OCI-LY7 (cell line): ENCODE measurements at regions not wholly inside any gene's neighbourhood (a gene's known extent, or its start where the extent isn't known, plus 50 kb on each side); places are given as distances from the start of the nearest gene placed in this dataset.

ENCODE experiments used
- BruUV-seq: library from RNA; stranded (reverse); fragments of 400-500 nt; replicated peaks from 2 replicates; lab custom pipeline; 2021; lab: Mats Ljungman, UMichigan
- CTCF ChIA-PET: fragments of 300-600 bp; sonication (Branson Sonifier 250); formaldehyde crosslinking; loops from one replicate; lab custom pipeline; 2022; ENCODE audit warnings: antibody characterized with exemption; ENCODE audit not compliant: unreplicated experiment; lab: Charles Lee
- POLR2A ChIA-PET: fragments of 300-600 bp; sonication (Branson Sonifier 250); formaldehyde crosslinking; loops from one replicate; lab custom pipeline; 2022; ENCODE audit warnings: antibody characterized with exemption; lab: Charles Lee
- DNase-seq: peaks from one replicate; pipeline ENCODE4 v3.0.0-alpha.2; 2015; ENCODE audit warnings: low spot score
- H2AFZ ChIP-seq: fragments of 200-600 bp; sonication (generic), shearing (Covaris generic); 2 replicates; pipeline ENCODE4 v1.6.1; 2014; ENCODE audit warnings: mild to moderate bottlenecking, antibody characterized with exemption, low read length, moderate library complexity
- H3K27ac ChIP-seq: fragments of 200-600 bp; sonication (generic); 2 replicates; pipeline ENCODE4 v1.5.1; 2014; ENCODE audit warnings: mixed run types, low read depth, mild to moderate bottlenecking, moderate library complexity, low read length, inconsistent platforms; ENCODE audit not compliant: poor library complexity, severe bottlenecking
- H3K36me3 ChIP-seq: fragments of 200-600 bp; sonication (generic); 2 replicates; pipeline ENCODE4 v1.6.1; 2014; ENCODE audit warnings: mild to moderate bottlenecking, antibody characterized with exemption, low read length, moderate library complexity, mixed read lengths; ENCODE audit not compliant: insufficient read depth
- H3K4me1 ChIP-seq: fragments of 200-600 bp; sonication (generic); 2 replicates; pipeline ENCODE4 v1.5.1; 2014; ENCODE audit warnings: mild to moderate bottlenecking, low read length; ENCODE audit not compliant: insufficient read depth, poor library complexity, severe bottlenecking
- H3K4me2 ChIP-seq: fragments of 200-600 bp; sonication (generic); 2 replicates; pipeline ENCODE4 v1.6.1; 2014; ENCODE audit warnings: mild to moderate bottlenecking, low read length
- H3K4me3 ChIP-seq: fragments of 200-600 bp; sonication (generic); 2 replicates; pipeline ENCODE4 v1.5.1; 2014; ENCODE audit warnings: mild to moderate bottlenecking, low read depth, low read length; ENCODE audit not compliant: poor library complexity, severe bottlenecking
- H3K79me2 ChIP-seq: fragments of 200-600 bp; sonication (generic); 2 replicates; pipeline ENCODE4 v1.6.1; 2016; ENCODE audit warnings: low read depth, mild to moderate bottlenecking, low read length, moderate library complexity, mixed read lengths; ENCODE audit not compliant: insufficient read depth
- H3K9me2 ChIP-seq: fragments of 200-600 bp; sonication (generic); 2 replicates; pipeline ENCODE4 v1.6.1; 2016; ENCODE audit warnings: mild to moderate bottlenecking, low read length, mixed read lengths; ENCODE audit not compliant: insufficient read depth
- H3K9me3 ChIP-seq: fragments of 200-600 bp; sonication (generic); 2 replicates; pipeline ENCODE4 v1.6.1; 2014; ENCODE audit warnings: mild to moderate bottlenecking, mixed run types, low read length, mixed read lengths
- H4K20me1 ChIP-seq: fragments of 200-600 bp; sonication (generic); 2 replicates; pipeline ENCODE4 v1.6.1; 2014; ENCODE audit warnings: mild to moderate bottlenecking, antibody characterized with exemption, low read length, moderate library complexity, mixed read lengths; ENCODE audit not compliant: insufficient read depth
- EZH2phosphoT487 ChIP-seq: fragments of 200-600 bp; sonication (generic); IDR thresholded peaks from 2 replicates; pipeline ENCODE4 v1.6.1; 2018; ENCODE audit warnings: low read depth, borderline replicate concordance, mild to moderate bottlenecking, mixed run types, antibody characterized with exemption, low read length, moderate library complexity, mixed read lengths
- intact Hi-C: fragments of 100-400 bp; cut with micrococcal nuclease; formaldehyde crosslinking; loops from one replicate; pipeline ENCODE4 v1.10.0; 2022; ENCODE audit not compliant: unreplicated experiment
- TF ChIP-seq, protein P1 (sequence below): fragments of 200-600 bp; sonication (generic); conservative IDR thresholded peaks from 2 replicates; pipeline ENCODE4 v1.5.1; 2014; ENCODE audit warnings: mild to moderate bottlenecking, antibody characterized with exemption, low read length, moderate library complexity, mixed read lengths

DNA sequence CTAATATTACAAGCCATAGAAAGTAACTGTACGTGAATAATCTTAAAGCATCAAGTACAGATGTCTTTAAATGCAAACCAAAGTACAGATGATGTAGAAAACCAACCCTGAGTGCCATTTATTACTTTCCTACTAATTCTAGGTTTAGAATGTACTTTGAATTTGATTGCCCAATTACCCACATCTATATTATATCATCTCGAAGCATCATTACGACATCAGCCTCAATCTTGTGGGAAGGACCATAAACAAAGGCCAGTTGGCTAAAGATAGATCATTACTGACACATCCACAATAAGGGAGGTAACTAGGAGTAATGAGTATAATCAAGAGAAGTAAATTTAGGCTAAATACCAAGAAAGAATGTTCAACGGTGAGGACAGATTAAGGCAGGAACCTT, 478.9 kb downstream of the BCAT1 start:
- Histone ChIP-seq H3K36me3 (no peaks in the 10 kb centered on the region), H3K27ac (no peak overlapping the region), H3K4me1 (no peaks in the 10 kb centered on the region), H3K79me2 (no peaks in the 10 kb centered on the region), H3K4me3 (no peak overlapping the region), H4K20me1 (no peaks in the 10 kb centered on the region), H2AFZ (no peak overlapping the region), H3K4me2 (no peak overlapping the region), H3K9me3 (no peaks in the 10 kb centered on the region), H3K9me2 (no peaks in the 10 kb centered on the region)
- POLR2A ChIA-PET = no interaction called here
- BruUV-seq = no TSS peak
- no peak for TF ChIP-seq EZH2phosphoT487
- TF ChIP-seq, protein P1, sequence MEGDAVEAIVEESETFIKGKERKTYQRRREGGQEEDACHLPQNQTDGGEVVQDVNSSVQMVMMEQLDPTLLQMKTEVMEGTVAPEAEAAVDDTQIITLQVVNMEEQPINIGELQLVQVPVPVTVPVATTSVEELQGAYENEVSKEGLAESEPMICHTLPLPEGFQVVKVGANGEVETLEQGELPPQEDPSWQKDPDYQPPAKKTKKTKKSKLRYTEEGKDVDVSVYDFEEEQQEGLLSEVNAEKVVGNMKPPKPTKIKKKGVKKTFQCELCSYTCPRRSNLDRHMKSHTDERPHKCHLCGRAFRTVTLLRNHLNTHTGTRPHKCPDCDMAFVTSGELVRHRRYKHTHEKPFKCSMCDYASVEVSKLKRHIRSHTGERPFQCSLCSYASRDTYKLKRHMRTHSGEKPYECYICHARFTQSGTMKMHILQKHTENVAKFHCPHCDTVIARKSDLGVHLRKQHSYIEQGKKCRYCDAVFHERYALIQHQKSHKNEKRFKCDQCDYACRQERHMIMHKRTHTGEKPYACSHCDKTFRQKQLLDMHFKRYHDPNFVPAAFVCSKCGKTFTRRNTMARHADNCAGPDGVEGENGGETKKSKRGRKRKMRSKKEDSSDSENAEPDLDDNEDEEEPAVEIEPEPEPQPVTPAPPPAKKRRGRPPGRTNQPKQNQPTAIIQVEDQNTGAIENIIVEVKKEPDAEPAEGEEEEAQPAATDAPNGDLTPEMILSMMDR = no peak
- intact Hi-C loops = no loop called here
- no peak for DNase-seq
- CTCF ChIA-PET = no interaction called here

DNA sequence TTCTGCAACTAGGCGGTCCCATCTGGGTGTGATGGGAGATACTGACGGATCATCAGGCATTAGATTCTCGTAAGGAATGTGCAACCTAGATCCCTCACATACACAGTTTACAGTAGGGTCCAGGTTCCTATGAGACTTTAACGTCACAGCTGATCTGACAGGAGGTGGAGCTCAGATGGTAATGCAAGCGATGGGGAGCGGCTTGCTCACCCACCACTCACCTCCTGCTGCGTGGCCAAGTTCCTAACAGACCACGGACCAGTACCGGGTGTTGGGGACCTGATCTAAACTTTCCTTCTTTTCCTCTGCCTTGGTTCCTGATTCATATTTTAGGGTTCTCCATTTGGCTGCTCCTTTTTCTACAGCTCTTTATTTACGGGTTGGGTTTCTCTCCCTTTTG, 479.8 kb downstream of the BCAT1 start:
- no peaks in the 10 kb centered on the region for H3K9me2 ChIP-seq
- no peak overlapping the region for H2AFZ ChIP-seq
- TF ChIP-seq, protein P1 = no peak
- no peaks in the 10 kb centered on the region for H4K20me1 ChIP-seq
- no TSS peak for BruUV-seq
- H3K27ac ChIP-seq = no peak overlapping the region
- CTCF ChIA-PET = no interaction called here
- no peaks in the 10 kb centered on the region for H3K36me3 ChIP-seq
- no peak overlapping the region for H3K4me2 ChIP-seq
- intact Hi-C loops = no loop called here
- no peaks in the 10 kb centered on the region for H3K9me3 ChIP-seq
- POLR2A ChIA-PET = interaction anchor here (0.6 kb wide), 1 partner anchor 155 kb away, joined by 3 read pairs; no protein-coding TSS in a partner anchor
- H3K4me1 ChIP-seq = no peaks in the 10 kb centered on the region
- H3K4me3 ChIP-seq = no peak overlapping the region
- no peak for DNase-seq
- H3K79me2 ChIP-seq = no peaks in the 10 kb centered on the region

DNA sequence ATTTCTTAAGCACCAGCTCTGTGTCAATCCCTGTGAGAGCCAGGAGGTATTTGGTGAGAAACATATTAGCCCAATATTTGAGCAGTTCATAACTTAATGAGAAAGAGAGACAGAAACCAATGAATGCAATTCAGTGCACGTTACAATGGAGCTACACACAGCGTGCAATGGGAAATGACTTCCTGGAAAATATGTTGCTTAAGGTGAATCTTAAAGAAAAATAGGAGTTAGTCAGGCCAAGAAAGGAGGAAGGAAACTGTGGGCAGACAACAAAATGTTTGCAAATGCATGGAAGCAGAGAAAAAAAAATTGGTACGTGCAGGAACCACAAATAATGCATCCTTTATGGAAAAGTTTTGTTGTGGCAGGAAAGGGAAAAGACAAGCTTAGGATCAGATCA, 481.7 kb downstream of the BCAT1 start:
- no peak overlapping the region for H2AFZ ChIP-seq
- no peaks in the 10 kb centered on the region for H3K9me2 ChIP-seq
- no peaks in the 10 kb centered on the region for H3K9me3 ChIP-seq
- H3K4me1 ChIP-seq = no peaks in the 10 kb centered on the region
- no peaks in the 10 kb centered on the region for H4K20me1 ChIP-seq
- H3K79me2 ChIP-seq = no peaks in the 10 kb centered on the region
- H3K27ac ChIP-seq = no peak overlapping the region
- no peak overlapping the region for H3K4me3 ChIP-seq
- ChIA-PET CTCF (no interaction called here), POLR2A (interaction anchor here (1.3 kb wide), 1 partner anchor 64 kb away, joined by 3 read pairs; no protein-coding TSS in a partner anchor)
- H3K36me3 ChIP-seq = no peaks in the 10 kb centered on the region
- TF ChIP-seq EZH2phosphoT487 = no peak
- TF ChIP-seq, protein P1 = no peak
- no TSS peak for BruUV-seq
- no peak for DNase-seq
- intact Hi-C loops = no loop called here
- no peak overlapping the region for H3K4me2 ChIP-seq
